Left lung (tissue), 4 donors: ENCODE measurements at regions not wholly inside any gene's neighbourhood (a gene's known extent, or its start where the extent isn't known, plus 50 kb on each side); places are given as distances from the start of the nearest gene placed in this dataset.

ENCODE experiments used
- ATAC-seq: fragments of 200-7000 bp; cut with Tn5 transposase; one replicate; pipeline ENCODE4 v1.9.1; 2020; ENCODE audit warnings: moderate library complexity
- DNase-seq, 4 donors: peaks; one replicate each; pipeline ENCODE4 v3.0.0-alpha.2; 2013 to 2020
- H3K27ac ChIP-seq, 2 donors: fragments of 200-600 bp; sonication (generic) in 1 of 2; one replicate each; pipeline versions ENCODE4 v1.5.0 to v1.8.0; 2020 to 2021
- H3K27me3 ChIP-seq, 2 donors: fragments of 200-600 bp; sonication (generic) in 1 of 2; one replicate each; pipeline versions ENCODE4 v1.5.0 to v1.8.0; 2020 to 2021
- H3K36me3 ChIP-seq, 2 donors: fragments of 200-600 bp; sonication (generic) in 1 of 2; one replicate each; pipeline versions ENCODE4 v1.5.0 to v1.8.0; 2020 to 2021
- H3K4me1 ChIP-seq, 2 donors: fragments of 200-600 bp; one replicate each; pipeline ENCODE4 v1.8.0; 2021
- H3K4me3 ChIP-seq, 2 donors: fragments of 200-600 bp; sonication (generic) in 1 of 2; one replicate each; pipeline versions ENCODE4 v1.5.0 to v1.8.0; 2020 to 2021; ENCODE audit warnings: mild to moderate bottlenecking in 1 of 2
- H3K9me3 ChIP-seq, 2 donors: fragments of 200-600 bp; sonication (generic) in 1 of 2; one replicate each; pipeline versions ENCODE4 v1.5.0 to v1.8.0; 2020 to 2021
- intact Hi-C, 2 donors: fragments of 100-400 bp; cut with DNase I; formaldehyde crosslinking; loops; one replicate each; pipeline versions ENCODE4 v1.11.2 to v1.14.2; 2022
- TF ChIP-seq, protein P1 (sequence below), 2 donors: fragments of 200-600 bp; sonication (generic) in 1 of 2; IDR thresholded peaks; one replicate each; pipeline versions ENCODE4 v1.5.0 to v1.8.0; 2021; ENCODE audit warnings: antibody characterized with exemption in 2 of 2
- donor health status: DM: no; HTN: yes; CAD: no.
- donor health status: DM: no; HTN: no; CAD: no.

DNA sequence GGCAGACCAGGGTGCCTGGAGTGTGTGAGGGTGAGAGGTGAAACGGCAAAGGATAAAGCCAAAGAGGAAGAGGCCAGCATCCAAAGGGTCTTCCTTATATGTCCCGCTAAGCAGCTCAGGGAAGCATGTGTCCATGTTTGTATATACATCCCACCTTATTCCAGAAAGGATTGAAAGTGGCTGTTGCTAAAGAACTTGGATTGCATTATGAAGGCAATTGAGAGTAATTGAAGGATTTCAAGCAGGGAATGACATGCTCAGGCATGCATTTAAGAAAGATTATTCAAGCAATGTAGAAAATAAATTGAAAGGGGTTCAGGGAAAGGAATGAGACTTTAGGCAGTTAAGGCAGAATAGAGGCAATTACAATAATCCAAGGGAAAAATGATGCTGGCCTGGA is 237.6 kb upstream of the SOX9 start:
- no peak for DNase-seq
- Histone ChIP-seq H3K27ac (no peak overlapping the region), H3K36me3 (no peaks in the 10 kb centered on the region), H3K4me1 (no peaks in the 10 kb centered on the region), H3K9me3 (no peaks in the 10 kb centered on the region), H3K27me3 (no peaks in the 10 kb centered on the region), H3K4me3 (no peak overlapping the region)
- TF ChIP-seq, protein P1, sequence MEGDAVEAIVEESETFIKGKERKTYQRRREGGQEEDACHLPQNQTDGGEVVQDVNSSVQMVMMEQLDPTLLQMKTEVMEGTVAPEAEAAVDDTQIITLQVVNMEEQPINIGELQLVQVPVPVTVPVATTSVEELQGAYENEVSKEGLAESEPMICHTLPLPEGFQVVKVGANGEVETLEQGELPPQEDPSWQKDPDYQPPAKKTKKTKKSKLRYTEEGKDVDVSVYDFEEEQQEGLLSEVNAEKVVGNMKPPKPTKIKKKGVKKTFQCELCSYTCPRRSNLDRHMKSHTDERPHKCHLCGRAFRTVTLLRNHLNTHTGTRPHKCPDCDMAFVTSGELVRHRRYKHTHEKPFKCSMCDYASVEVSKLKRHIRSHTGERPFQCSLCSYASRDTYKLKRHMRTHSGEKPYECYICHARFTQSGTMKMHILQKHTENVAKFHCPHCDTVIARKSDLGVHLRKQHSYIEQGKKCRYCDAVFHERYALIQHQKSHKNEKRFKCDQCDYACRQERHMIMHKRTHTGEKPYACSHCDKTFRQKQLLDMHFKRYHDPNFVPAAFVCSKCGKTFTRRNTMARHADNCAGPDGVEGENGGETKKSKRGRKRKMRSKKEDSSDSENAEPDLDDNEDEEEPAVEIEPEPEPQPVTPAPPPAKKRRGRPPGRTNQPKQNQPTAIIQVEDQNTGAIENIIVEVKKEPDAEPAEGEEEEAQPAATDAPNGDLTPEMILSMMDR (IDR thresholded peaks at IDR 0.05) = no peak
- intact Hi-C loops = no loop called here
- ATAC-seq = no peak

DNA sequence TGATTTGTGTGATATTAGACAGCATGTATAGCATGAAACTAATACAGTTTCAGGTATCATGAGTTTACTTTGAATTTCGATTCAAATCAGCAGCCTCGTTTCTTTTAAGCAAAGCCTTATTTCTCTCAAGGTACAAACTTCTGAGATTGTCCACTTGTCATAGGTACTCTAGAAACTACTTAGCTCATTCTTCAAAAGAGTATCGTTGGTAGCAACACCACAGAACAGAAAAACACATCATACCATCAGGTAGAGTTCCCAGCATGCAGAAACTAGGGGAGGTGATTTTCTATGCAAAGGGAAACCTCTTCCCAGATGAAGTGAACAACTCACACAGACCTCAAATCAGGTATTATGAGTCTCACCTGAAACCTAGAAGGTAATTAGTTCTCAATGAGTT is 237.0 kb upstream of the SOX9 start:
- TF ChIP-seq, protein P1 (IDR thresholded peaks at IDR 0.05) = no peak
- ATAC-seq (no peak), DNase-seq (no peak)
- Histone ChIP-seq H3K4me1 (no peaks in the 10 kb centered on the region), H3K9me3 (no peaks in the 10 kb centered on the region), H3K36me3 (no peaks in the 10 kb centered on the region), H3K4me3 (no peak overlapping the region), H3K27me3 (no peaks in the 10 kb centered on the region), H3K27ac (no peak overlapping the region)
- intact Hi-C loops = no loop called here

DNA sequence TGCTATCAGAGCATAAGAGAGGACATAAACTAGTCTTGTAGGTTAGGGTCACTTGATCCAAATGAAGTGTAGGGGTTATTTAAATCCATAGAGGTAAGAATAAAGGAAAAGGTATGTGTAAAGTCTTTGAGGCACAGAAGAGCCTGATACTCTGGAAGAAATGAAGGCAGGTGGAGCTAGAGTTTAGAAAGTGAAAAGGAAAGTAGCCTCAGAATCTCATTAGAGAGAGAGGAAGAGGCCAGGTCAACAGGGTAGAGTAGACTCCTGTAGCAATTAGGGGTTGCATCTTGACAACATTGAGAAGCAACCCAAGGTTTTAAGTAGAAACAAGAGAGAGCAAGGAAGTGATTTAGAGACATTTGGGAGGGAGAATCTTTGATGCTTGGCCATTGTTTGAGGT is 235.2 kb upstream of the SOX9 start:
- H3K27me3 ChIP-seq = no peaks in the 10 kb centered on the region
- H3K4me3 ChIP-seq = no peak overlapping the region
- H3K27ac ChIP-seq = no peak overlapping the region
- H3K9me3 ChIP-seq = no peaks in the 10 kb centered on the region
- DNase-seq (no peak), ATAC-seq (no peak)
- intact Hi-C loops = no loop called here
- TF ChIP-seq, protein P1 (IDR thresholded peaks at IDR 0.05) = no peak
- no peaks in the 10 kb centered on the region for H3K36me3 ChIP-seq
- H3K4me1 ChIP-seq = no peaks in the 10 kb centered on the region

DNA sequence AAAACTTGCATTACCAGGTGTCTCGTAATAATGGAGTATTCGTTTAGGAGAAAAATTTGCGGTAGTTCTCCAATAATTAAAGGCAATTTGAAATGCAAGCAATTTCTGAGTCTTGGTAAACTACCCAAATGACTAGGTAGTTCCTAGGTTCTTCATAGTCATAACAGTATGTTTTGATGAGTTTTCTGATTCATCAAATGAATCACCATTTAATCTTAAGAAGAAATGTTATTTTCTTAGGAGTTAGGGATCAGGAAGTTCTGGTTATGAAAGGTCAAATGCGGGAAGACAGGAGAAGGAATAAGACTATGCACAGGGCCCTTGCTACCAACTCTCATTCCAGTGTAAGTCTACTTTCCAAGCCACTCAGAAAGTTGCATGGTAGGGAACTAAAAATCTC is 221.5 kb upstream of the SOX9 start:
- no peaks in the 10 kb centered on the region for H3K4me1 ChIP-seq
- no peak for ATAC-seq
- no peaks in the 10 kb centered on the region for H3K36me3 ChIP-seq
- TF ChIP-seq, protein P1 (IDR thresholded peaks at IDR 0.05) = no peak
- peaks cover 0 to 4% of the 10 kb centered on the region in 2 donors for H3K9me3 ChIP-seq
- no peak overlapping the region for H3K27ac ChIP-seq
- H3K4me3 ChIP-seq = no peak overlapping the region
- no peak for DNase-seq
- H3K27me3 ChIP-seq = no peaks in the 10 kb centered on the region
- intact Hi-C loops = no loop called here

DNA sequence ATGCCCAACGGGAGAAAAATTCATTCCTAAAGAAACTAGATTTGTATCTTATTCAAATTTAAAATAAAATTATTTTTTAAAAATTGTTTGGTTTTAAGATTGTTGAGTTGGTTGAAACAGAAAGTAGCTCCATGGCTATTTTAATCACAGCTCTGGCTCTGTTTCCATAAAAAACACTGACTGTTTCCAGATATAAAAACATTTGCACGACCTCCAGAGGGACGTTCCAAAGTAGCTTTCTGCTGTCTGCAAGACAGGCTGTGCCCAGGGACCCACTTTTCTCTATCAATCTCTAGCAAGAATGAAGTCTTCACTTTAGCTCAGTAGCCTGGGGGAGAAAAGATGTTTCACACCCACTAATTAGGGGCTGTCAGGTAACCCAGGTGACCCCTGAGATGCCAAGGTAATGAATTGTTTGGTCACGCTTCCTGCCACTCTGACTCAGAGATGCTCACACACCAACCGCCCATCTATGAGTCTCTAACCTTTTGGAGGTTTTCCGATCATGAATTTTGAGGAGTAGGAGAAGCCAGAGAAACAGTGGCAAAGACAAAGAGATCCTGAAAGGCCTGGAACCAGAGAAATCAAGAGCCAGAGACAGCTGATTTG is 220.1 kb upstream of the SOX9 start:
- Histone ChIP-seq H3K27ac (no peak overlapping the region), H3K36me3 (no peaks in the 10 kb centered on the region), H3K4me1 (no peaks in the 10 kb centered on the region), H3K4me3 (no peak overlapping the region), H3K27me3 (no peaks in the 10 kb centered on the region), H3K9me3 (peaks cover 0 to 4% of the 10 kb centered on the region in 2 donors)
- DNase-seq = no peak
- intact Hi-C loops = no loop called here
- TF ChIP-seq, protein P1 (IDR thresholded peaks at IDR 0.05) = no peak
- ATAC-seq = no peak
